ENCODE measurements at regions not wholly inside any gene's neighbourhood (a gene's known extent, or its start where the extent isn't known, plus 50 kb on each side); places are given as distances from the start of the nearest gene placed in this dataset.
"Not testable (repeated sequence)": the region's sequence is repeated elsewhere in the genome, so short reads cannot be mapped to it uniquely, and the experiment has no call there.

DNA sequence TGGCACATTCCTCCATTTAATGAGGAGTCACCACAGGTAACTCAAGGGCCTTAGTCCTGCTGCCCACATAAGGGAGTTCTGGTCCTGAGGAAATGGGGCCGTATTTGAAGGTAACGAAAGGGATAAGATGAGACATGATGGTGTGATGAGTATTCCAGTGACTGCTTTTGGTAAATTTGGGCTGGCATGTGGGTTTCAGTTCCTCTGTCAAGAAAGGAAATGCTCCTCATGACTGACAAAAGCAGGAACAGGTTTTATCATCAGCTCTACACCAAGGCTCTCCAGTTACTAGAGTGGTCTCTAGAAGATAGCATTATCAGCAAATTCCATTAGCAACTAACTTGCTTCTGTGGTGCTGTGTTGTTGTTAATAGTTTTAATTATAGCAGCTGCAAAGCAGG is 161.8 kb upstream of the PTPN20 start:
- TF ChIP-seq, protein P1, sequence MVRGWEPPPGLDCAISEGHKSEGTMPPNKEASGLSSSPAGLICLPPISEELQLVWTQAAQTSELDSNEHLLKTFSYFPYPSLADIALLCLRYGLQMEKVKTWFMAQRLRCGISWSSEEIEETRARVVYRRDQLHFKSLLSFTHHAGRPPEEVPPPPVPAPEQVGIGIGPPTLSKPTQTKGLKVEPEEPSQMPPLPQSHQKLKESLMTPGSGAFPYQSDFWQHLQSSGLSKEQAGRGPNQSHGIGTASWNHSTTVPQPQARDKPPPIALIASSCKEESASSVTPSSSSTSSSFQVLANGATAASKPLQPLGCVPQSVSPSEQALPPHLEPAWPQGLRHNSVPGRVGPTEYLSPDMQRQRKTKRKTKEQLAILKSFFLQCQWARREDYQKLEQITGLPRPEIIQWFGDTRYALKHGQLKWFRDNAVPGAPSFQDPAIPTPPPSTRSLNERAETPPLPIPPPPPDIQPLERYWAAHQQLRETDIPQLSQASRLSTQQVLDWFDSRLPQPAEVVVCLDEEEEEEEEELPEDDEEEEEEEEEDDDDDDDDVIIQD (CRISPR knock-in tag; IDR thresholded peaks at IDR 0.05), result not testable (repeated sequence)
- TF ChIP-seq, protein P2, sequence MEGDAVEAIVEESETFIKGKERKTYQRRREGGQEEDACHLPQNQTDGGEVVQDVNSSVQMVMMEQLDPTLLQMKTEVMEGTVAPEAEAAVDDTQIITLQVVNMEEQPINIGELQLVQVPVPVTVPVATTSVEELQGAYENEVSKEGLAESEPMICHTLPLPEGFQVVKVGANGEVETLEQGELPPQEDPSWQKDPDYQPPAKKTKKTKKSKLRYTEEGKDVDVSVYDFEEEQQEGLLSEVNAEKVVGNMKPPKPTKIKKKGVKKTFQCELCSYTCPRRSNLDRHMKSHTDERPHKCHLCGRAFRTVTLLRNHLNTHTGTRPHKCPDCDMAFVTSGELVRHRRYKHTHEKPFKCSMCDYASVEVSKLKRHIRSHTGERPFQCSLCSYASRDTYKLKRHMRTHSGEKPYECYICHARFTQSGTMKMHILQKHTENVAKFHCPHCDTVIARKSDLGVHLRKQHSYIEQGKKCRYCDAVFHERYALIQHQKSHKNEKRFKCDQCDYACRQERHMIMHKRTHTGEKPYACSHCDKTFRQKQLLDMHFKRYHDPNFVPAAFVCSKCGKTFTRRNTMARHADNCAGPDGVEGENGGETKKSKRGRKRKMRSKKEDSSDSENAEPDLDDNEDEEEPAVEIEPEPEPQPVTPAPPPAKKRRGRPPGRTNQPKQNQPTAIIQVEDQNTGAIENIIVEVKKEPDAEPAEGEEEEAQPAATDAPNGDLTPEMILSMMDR (IDR thresholded peaks at IDR 0.05 in 2 of 3, conservative IDR thresholded peaks at IDR 0.05 in 1 of 3; ENCODE audit: insufficient read depth in 2 of 3, low read depth in 1 of 3, low read length in 3 of 3), result not testable (repeated sequence)
- TF ChIP-seq, protein P3, sequence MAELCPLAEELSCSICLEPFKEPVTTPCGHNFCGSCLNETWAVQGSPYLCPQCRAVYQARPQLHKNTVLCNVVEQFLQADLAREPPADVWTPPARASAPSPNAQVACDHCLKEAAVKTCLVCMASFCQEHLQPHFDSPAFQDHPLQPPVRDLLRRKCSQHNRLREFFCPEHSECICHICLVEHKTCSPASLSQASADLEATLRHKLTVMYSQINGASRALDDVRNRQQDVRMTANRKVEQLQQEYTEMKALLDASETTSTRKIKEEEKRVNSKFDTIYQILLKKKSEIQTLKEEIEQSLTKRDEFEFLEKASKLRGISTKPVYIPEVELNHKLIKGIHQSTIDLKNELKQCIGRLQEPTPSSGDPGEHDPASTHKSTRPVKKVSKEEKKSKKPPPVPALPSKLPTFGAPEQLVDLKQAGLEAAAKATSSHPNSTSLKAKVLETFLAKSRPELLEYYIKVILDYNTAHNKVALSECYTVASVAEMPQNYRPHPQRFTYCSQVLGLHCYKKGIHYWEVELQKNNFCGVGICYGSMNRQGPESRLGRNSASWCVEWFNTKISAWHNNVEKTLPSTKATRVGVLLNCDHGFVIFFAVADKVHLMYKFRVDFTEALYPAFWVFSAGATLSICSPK (IDR thresholded peaks at IDR 0.05; ENCODE audit: borderline replicate concordance), result not testable (repeated sequence)
- TF ChIP-seq PHB2 (IDR thresholded peaks at IDR 0.05; ENCODE audit: low read depth); BCOR (IDR thresholded peaks at IDR 0.05); HCFC1 (IDR thresholded peaks at IDR 0.05; ENCODE audit: low read depth, low read length); MYBL2 (IDR thresholded peaks at IDR 0.05; ENCODE audit: low read depth); MYBL2 (CRISPR knock-in tag; IDR thresholded peaks at IDR 0.05; ENCODE audit: borderline replicate concordance); MCM7 (IDR thresholded peaks at IDR 0.05): not testable (repeated sequence)
- 0 out of 2 replicates have a peak, but pooled peaks have one; percentile 11 for TF ChIP-seq ZNF316 (IDR thresholded peaks at IDR 0.05)
- TF ChIP-seq, protein P4, sequence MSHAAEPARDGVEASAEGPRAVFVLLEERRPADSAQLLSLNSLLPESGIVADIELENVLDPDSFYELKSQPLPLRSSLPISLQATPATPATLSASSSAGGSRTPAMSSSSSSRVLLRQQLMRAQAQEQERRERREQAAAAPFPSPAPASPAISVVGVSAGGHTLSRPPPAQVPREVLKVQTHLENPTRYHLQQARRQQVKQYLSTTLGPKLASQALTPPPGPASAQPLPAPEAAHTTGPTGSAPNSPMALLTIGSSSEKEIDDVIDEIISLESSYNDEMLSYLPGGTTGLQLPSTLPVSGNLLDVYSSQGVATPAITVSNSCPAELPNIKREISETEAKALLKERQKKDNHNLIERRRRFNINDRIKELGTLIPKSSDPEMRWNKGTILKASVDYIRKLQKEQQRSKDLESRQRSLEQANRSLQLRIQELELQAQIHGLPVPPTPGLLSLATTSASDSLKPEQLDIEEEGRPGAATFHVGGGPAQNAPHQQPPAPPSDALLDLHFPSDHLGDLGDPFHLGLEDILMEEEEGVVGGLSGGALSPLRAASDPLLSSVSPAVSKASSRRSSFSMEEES (CRISPR knock-in tag; IDR thresholded peaks at IDR 0.05), result not testable (repeated sequence)
